HG03175 (cell line): ENCODE measurements at regions not wholly inside any gene's neighbourhood (a gene's known extent, or its start where the extent isn't known, plus 50 kb on each side); places are given as distances from the start of the nearest gene placed in this dataset.

Experiments used
- ATAC-seq: cut with Tn5 transposase; IDR thresholded peaks from one replicate; pipeline ENCODE4 v1.9.1; 2021; ENCODE audit warnings: mild to moderate bottlenecking, moderate library complexity; ENCODE audit not compliant: unreplicated experiment

GRCh38 chr11:127392575-127392974 lies 392.0 kb upstream of the KIRREL3 start:
- ATAC-seq, result no peak

- no peak for ATAC-seq
Observed at GRCh38 chr11:127390465-127390864, 389.9 kb upstream of the KIRREL3 start.

- no peak for ATAC-seq
Observed at GRCh38 chr11:127385071-127385470, 384.5 kb upstream of the KIRREL3 start.

- ATAC-seq, result no peak
Observed at GRCh38 chr11:127383026-127383425, 382.5 kb upstream of the KIRREL3 start.

- ATAC-seq, result no peak
Observed at GRCh38 chr11:127381247-127381646, 380.7 kb upstream of the KIRREL3 start.

- ATAC-seq, result no peak
Observed at GRCh38 chr11:127379686-127380085, 379.1 kb upstream of the KIRREL3 start.

- ATAC-seq, result no peak
Observed at GRCh38 chr11:127376301-127376700, 375.7 kb upstream of the KIRREL3 start.

GRCh38 chr11:127369356-127369755 lies 368.8 kb upstream of the KIRREL3 start:
- ATAC-seq, result no peak

- ATAC-seq, result no peak
Observed at GRCh38 chr11:127362754-127363308, 362.3 kb upstream of the KIRREL3 start.

- ATAC-seq, result no peak
Observed at GRCh38 chr11:127358160-127358559, 357.6 kb upstream of the KIRREL3 start.

GRCh38 chr11:127350476-127350875 lies 349.9 kb upstream of the KIRREL3 start:
- ATAC-seq, result no peak

GRCh38 chr11:127345819-127346459 lies 345.4 kb upstream of the KIRREL3 start:
- ATAC-seq, result no peak

GRCh38 chr11:127340438-127340837 lies 339.9 kb upstream of the KIRREL3 start:
- ATAC-seq, result no peak

GRCh38 chr11:127339376-127339775 lies 338.8 kb upstream of the KIRREL3 start:
- ATAC-seq, result no peak

GRCh38 chr11:127338380-127339259 lies 338.1 kb upstream of the KIRREL3 start:
- no peak for ATAC-seq

GRCh38 chr11:127334466-127334865 lies 333.9 kb upstream of the KIRREL3 start:
- ATAC-seq, result no peak

GRCh38 chr11:127332896-127333295 lies 332.3 kb upstream of the KIRREL3 start:
- ATAC-seq, result no peak

GRCh38 chr11:127330044-127330443 lies 329.5 kb upstream of the KIRREL3 start:
- no peak for ATAC-seq

- no peak for ATAC-seq
Observed at GRCh38 chr11:127308291-127308690, 307.7 kb upstream of the KIRREL3 start.

GRCh38 chr11:127307700-127308099 lies 307.1 kb upstream of the KIRREL3 start:
- ATAC-seq, result no peak

- no peak for ATAC-seq
Observed at GRCh38 chr11:127304634-127305033, 304.1 kb upstream of the KIRREL3 start.

- ATAC-seq, result no peak
Observed at GRCh38 chr11:127288926-127289325, 288.4 kb upstream of the KIRREL3 start.
